GM10248 (cell line): ENCODE measurements at regions not wholly inside any gene's neighbourhood (a gene's known extent, or its start where the extent isn't known, plus 50 kb on each side); places are given as distances from the start of the nearest gene placed in this dataset.

Experiments
- CTCF ChIA-PET: fragments of 300-600 bp; sonication (Branson Sonifier 250); formaldehyde crosslinking; extraction: SDS; loops from one replicate; lab custom pipeline; 2021; ENCODE audit warnings: antibody characterized with exemption; lab: Yijun Ruan, JAX
- POLR2A ChIA-PET: fragments of 350-650 bp; sonication (Branson Sonifier 250); formaldehyde crosslinking; extraction: SDS; loops from one replicate; lab custom pipeline; 2020; ENCODE audit warnings: antibody characterized with exemption; lab: Yijun Ruan, JAX
- DNase-seq: peaks from one replicate; pipeline ENCODE4 v3.0.0; 2012; ENCODE audit errors: extremely low spot score
- TF ChIP-seq, protein P1 (sequence below): IDR thresholded peaks from 2 replicates; pipeline ENCODE4 v1.5.1; 2012; ENCODE audit warnings: mild to moderate bottlenecking, low read depth; ENCODE audit errors: extremely low read depth, missing control alignments, control extremely low read depth

GRCh38 chr14:88064841-88065240 lies 59.9 kb downstream of the GPR65 start:
- CTCF ChIA-PET = interaction anchor here (1.1 to 1.4 kb wide), 3 partner anchors 10 to 11 kb away, joined by 3 to 6 read pairs (median 3); no protein-coding TSS in a partner anchor
- POLR2A ChIA-PET = no interaction called here
- DNase-seq = no peak
- TF ChIP-seq, protein P1, sequence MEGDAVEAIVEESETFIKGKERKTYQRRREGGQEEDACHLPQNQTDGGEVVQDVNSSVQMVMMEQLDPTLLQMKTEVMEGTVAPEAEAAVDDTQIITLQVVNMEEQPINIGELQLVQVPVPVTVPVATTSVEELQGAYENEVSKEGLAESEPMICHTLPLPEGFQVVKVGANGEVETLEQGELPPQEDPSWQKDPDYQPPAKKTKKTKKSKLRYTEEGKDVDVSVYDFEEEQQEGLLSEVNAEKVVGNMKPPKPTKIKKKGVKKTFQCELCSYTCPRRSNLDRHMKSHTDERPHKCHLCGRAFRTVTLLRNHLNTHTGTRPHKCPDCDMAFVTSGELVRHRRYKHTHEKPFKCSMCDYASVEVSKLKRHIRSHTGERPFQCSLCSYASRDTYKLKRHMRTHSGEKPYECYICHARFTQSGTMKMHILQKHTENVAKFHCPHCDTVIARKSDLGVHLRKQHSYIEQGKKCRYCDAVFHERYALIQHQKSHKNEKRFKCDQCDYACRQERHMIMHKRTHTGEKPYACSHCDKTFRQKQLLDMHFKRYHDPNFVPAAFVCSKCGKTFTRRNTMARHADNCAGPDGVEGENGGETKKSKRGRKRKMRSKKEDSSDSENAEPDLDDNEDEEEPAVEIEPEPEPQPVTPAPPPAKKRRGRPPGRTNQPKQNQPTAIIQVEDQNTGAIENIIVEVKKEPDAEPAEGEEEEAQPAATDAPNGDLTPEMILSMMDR = no peak

DNA sequence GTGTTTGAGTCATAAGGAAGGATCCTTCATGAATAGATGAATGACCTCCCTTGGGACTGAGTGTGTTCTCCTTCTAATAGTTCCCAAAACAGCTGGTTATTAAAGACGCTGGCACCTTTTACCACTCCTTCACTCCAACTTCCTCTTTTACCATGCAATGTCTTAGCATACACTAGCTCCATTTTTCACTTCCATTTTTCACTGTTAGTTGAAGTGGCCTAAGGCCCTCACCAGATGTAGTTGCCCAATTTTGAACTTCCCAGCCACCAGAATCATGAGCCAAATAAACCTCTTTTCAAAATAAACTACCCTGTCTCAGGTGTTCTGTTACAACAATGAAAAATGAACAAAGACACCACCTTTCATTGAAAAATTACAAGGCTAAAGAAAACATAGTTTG lies 64.7 kb downstream of the GPR65 start:
- CTCF ChIA-PET = interaction anchor here (1.0 kb wide), 1 partner anchor 13 kb away, joined by 3 read pairs; no protein-coding TSS in a partner anchor
- POLR2A ChIA-PET = no interaction called here
- TF ChIP-seq, protein P1 = no peak
- no peak for DNase-seq

- no peak for DNase-seq
- POLR2A ChIA-PET = no interaction called here
- TF ChIP-seq, protein P1 = no peak
- CTCF ChIA-PET = interaction anchor here (1.1 to 1.8 kb wide), 3 partner anchors 11 to 47 kb away, joined by 3 to 6 read pairs (median 3); no protein-coding TSS in a partner anchor
These were observed 70.5 kb downstream of the GPR65 start for GRCh38 chr14:88075269-88075981.

GRCh38 chr14:88078525-88078924 lies 73.6 kb downstream of the GPR65 start:
- POLR2A ChIA-PET = no interaction called here
- DNase-seq = no peak
- TF ChIP-seq, protein P1 = no peak
- CTCF ChIA-PET = no interaction called here

GRCh38 chr14:88079624-88080023 lies 74.7 kb downstream of the GPR65 start:
- POLR2A ChIA-PET = no interaction called here
- no peak for DNase-seq
- CTCF ChIA-PET = no interaction called here
- TF ChIP-seq, protein P1 = no peak

- ChIA-PET POLR2A (no interaction called here), CTCF (interaction anchor here (1.3 kb wide), 1 partner anchor 23 kb away, joined by 3 read pairs; no protein-coding TSS in a partner anchor)
- TF ChIP-seq, protein P1 = no peak
- no peak for DNase-seq
These were observed 80.8 kb downstream of the GPR65 start for GRCh38 chr14:88085736-88086135.
